SK-N-SH (cell line): ENCODE measurements at regions not wholly inside any gene's neighbourhood (a gene's known extent, or its start where the extent isn't known, plus 50 kb on each side); places are given as distances from the start of the nearest gene placed in this dataset.

Source experiments
- CTCF ChIA-PET: fragments of 300-600, 350-600 bp; formaldehyde crosslinking; extraction: SDS; loops from one replicate; lab custom pipeline; 2021; lab: Yijun Ruan, JAX
- POLR2A ChIA-PET: fragments of 350-600 bp; sonication (Branson Sonifier 250); formaldehyde crosslinking; extraction: SDS; loops from one replicate; lab custom pipeline; 2020; ENCODE audit warnings: antibody characterized with exemption, inconsistent platforms; lab: Yijun Ruan, JAX
- DNase-seq: peaks from one replicate; pipeline ENCODE4 v3.0.0; 2012
- H2AFZ ChIP-seq: fragments of 200-600 bp; sonication (generic); 2 replicates; pipeline ENCODE4 v1.8.1; 2016; ENCODE audit warnings: antibody characterized with exemption, mild to moderate bottlenecking, low read depth
- H3F3A ChIP-seq: fragments of 200-600 bp; sonication (generic); replicated peaks from 2 replicates; pipeline ENCODE3; 2016; ENCODE audit warnings: antibody characterized with exemption, mild to moderate bottlenecking; ENCODE audit not compliant: insufficient read depth
- H3K27ac ChIP-seq, 2 experiments: fragments of 200-500 bp in 1 of 2; fragments of 200-600 bp in 1 of 2; sonication (Bioruptor generic) in 1 of 2; sonication (generic), shearing (Covaris generic) in 1 of 2; 2 replicates each; pipeline versions ENCODE4 v1.5.1 to v1.6.1; 2014 to 2016; ENCODE audit warnings: low read depth in 2 of 2, inconsistent platforms in 1 of 2, low read length in 1 of 2, mild to moderate bottlenecking in 1 of 2, mixed read lengths in 1 of 2
- H3K27me3 ChIP-seq: fragments of 200-600 bp; sonication (generic), shearing (Covaris generic); 2 replicates; pipeline ENCODE4 v1.6.1; 2016; ENCODE audit warnings: mixed run types; ENCODE audit not compliant: insufficient read depth
- H3K36me3 ChIP-seq, 2 experiments: fragments of 200-500 bp in 1 of 2; fragments of 200-600 bp in 1 of 2; sonication (Bioruptor generic) in 1 of 2; sonication (generic) in 1 of 2; replicated peaks in 1 of 2; 2 replicates each; pipeline versions ENCODE3 to v1.5.1; 2014 to 2016; ENCODE audit warnings: low read length in 1 of 2, mild to moderate bottlenecking in 1 of 2; ENCODE audit not compliant: insufficient read depth in 2 of 2, control insufficient read depth in 1 of 2
- H3K4me1 ChIP-seq, 2 experiments: fragments of 200-500 bp in 1 of 2; fragments of 200-600 bp in 1 of 2; sonication (Bioruptor generic) in 1 of 2; sonication (generic), shearing (Covaris generic) in 1 of 2; 2 replicates each; pipeline versions ENCODE4 v1.5.1 to v1.6.1; 2014 to 2016; ENCODE audit warnings: low read depth in 1 of 2, low read length in 1 of 2, mixed run types in 1 of 2; ENCODE audit not compliant: insufficient read depth in 2 of 2, control insufficient read depth in 1 of 2
- H3K4me2 ChIP-seq: fragments of 200-600 bp; sonication (generic), shearing (Covaris generic); 2 replicates; pipeline ENCODE4 v1.6.1; 2017; ENCODE audit warnings: mixed run types
- H3K4me3 ChIP-seq, 2 experiments: fragments of 200-500 bp in 1 of 2; fragments of 200-600 bp in 1 of 2; sonication (Bioruptor generic) in 1 of 2; sonication (generic), shearing (Covaris generic) in 1 of 2; 2 replicates each; pipeline versions ENCODE4 v1.5.1 to v1.8.1; 2014 to 2016; ENCODE audit warnings: low read depth in 2 of 2, inconsistent platforms in 1 of 2, low read length in 1 of 2, mild to moderate bottlenecking in 1 of 2, mixed read lengths in 1 of 2, moderate library complexity in 1 of 2
- H3K79me2 ChIP-seq: fragments of 200-600 bp; sonication (generic); 2 replicates; pipeline ENCODE4 v1.8.1; 2017; ENCODE audit warnings: mild to moderate bottlenecking; ENCODE audit not compliant: insufficient read depth
- H3K9ac ChIP-seq: fragments of 200-600 bp; sonication (generic); 2 replicates; pipeline ENCODE4 v1.6.1; 2017; ENCODE audit warnings: mixed run types
- H3K9me2 ChIP-seq: fragments of 200-600 bp; sonication (generic); 2 replicates; pipeline ENCODE4 v1.6.1; 2017; ENCODE audit warnings: mixed run types
- H3K9me3 ChIP-seq: fragments of 200-600 bp; sonication (generic); 2 replicates; pipeline ENCODE4 v1.6.1; 2017; ENCODE audit warnings: mixed run types, mild to moderate bottlenecking, moderate library complexity
- H4K20me1 ChIP-seq: fragments of 200-600 bp; sonication (generic); 2 replicates; pipeline ENCODE4 v1.6.1; 2017; ENCODE audit warnings: mild to moderate bottlenecking, mixed run types; ENCODE audit not compliant: insufficient read depth
- EP300 ChIP-seq, 2 experiments: IDR thresholded peaks; 2 replicates each; pipeline versions ENCODE4 v1.4.0 to v1.6.1; 2012; ENCODE audit warnings: borderline replicate concordance in 1 of 2, low read depth in 1 of 2, low read length in 1 of 2
- FOSL2 ChIP-seq: IDR thresholded peaks from 2 replicates; pipeline ENCODE4 v1.4.0; 2012; ENCODE audit warnings: low read depth, mild to moderate bottlenecking, moderate library complexity, borderline replicate concordance
- FOXJ3 ChIP-seq: sonication (generic); formaldehyde crosslinking; IDR thresholded peaks from 2 replicates; pipeline ENCODE4 v1.5.1; 2020; ENCODE audit warnings: mild to moderate bottlenecking, missing genetic modification reagents
- FOXM1 ChIP-seq: IDR thresholded peaks from 2 replicates; pipeline ENCODE4 v1.4.0; 2012; ENCODE audit warnings: low read depth, mild to moderate bottlenecking
- GABPA ChIP-seq: IDR thresholded peaks from 2 replicates; pipeline ENCODE4 v1.4.0; 2012; ENCODE audit warnings: low read depth, mild to moderate bottlenecking
- JUND ChIP-seq: IDR thresholded peaks from 2 replicates; pipeline ENCODE4 v1.4.0; 2012
- MAX ChIP-seq: IDR thresholded peaks from 2 replicates; pipeline ENCODE4 v1.4.0; 2012; ENCODE audit warnings: low read depth
- MXI1 ChIP-seq: IDR thresholded peaks from 2 replicates; pipeline ENCODE4 v1.6.1; 2012; ENCODE audit warnings: mild to moderate bottlenecking, low read depth, low read length, improper control_type of control experiment
- RCOR1 ChIP-seq: fragments of 150-350 bp; IDR thresholded peaks from 2 replicates; pipeline ENCODE4 v1.6.1; 2017; ENCODE audit warnings: antibody characterized with exemption, low read length
- RFX5 ChIP-seq: IDR thresholded peaks from 2 replicates; pipeline ENCODE4 v1.6.1; 2012; ENCODE audit warnings: mild to moderate bottlenecking, improper control_type of control experiment, low read length
- SMC3 ChIP-seq: IDR thresholded peaks from 2 replicates; pipeline ENCODE4 v1.6.1; 2012; ENCODE audit warnings: low read depth, low read length, improper control_type of control experiment
- TAF1 ChIP-seq: IDR thresholded peaks from 2 replicates; pipeline ENCODE4 v1.6.1; 2012; ENCODE audit warnings: low read depth, mild to moderate bottlenecking, low read length, moderate library complexity, borderline replicate concordance
- TEAD4 ChIP-seq: IDR thresholded peaks from 2 replicates; pipeline ENCODE4 v1.4.0; 2012; ENCODE audit warnings: mild to moderate bottlenecking, borderline replicate concordance; ENCODE audit not compliant: insufficient read depth
- YY1 ChIP-seq: IDR thresholded peaks from 2 replicates; pipeline ENCODE4 v1.4.0; 2012; ENCODE audit warnings: low read depth, mild to moderate bottlenecking
- WGBS: methylation state at CpG from one replicate; pipeline ENCODE4 v1.1.6; 2017; ENCODE audit warnings: low lambda C conversion rate; 5-methylcytosine and 5-hydroxymethylcytosine counted together
- TF ChIP-seq, protein P1 (sequence below): IDR thresholded peaks from 2 replicates; pipeline ENCODE4 v1.4.0; 2012; ENCODE audit warnings: low read depth, borderline replicate concordance
- TF ChIP-seq, protein P2 (sequence below): fragments of 150-350 bp; IDR thresholded peaks from 2 replicates; pipeline ENCODE4 v1.6.1; 2017; ENCODE audit warnings: antibody characterized with exemption, low read length, low read depth, borderline replicate concordance
- TF ChIP-seq, protein P3 (sequence below): fragments of 200-600 bp; sonication (generic); IDR thresholded peaks from 2 replicates; pipeline ENCODE4 v1.6.1; 2017; ENCODE audit warnings: antibody characterized with exemption, mild to moderate bottlenecking, moderate library complexity

- H2AFZ ChIP-seq, result no peak overlapping the region
- no peaks in the 10 kb centered on the region for H3K27me3 ChIP-seq
- H3K36me3 ChIP-seq, result no peaks in the 10 kb centered on the region
- H3K4me2 ChIP-seq, result no peak overlapping the region
- H3K27ac ChIP-seq, result no peak overlapping the region
- no peaks in the 10 kb centered on the region for H4K20me1 ChIP-seq
- H3K79me2 ChIP-seq, result no peaks in the 10 kb centered on the region
- TF ChIP-seq YY1, result no peak
- no peak for TF ChIP-seq MXI1
- TF ChIP-seq FOSL2, result no peak
- TF ChIP-seq, protein P1, sequence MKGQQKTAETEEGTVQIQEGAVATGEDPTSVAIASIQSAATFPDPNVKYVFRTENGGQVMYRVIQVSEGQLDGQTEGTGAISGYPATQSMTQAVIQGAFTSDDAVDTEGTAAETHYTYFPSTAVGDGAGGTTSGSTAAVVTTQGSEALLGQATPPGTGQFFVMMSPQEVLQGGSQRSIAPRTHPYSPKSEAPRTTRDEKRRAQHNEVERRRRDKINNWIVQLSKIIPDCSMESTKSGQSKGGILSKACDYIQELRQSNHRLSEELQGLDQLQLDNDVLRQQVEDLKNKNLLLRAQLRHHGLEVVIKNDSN, result no peak
- TF ChIP-seq EP300 (IDR thresholded peaks at IDR 0.05; ENCODE audit: borderline replicate concordance in 1 of 2, low read depth in 1 of 2, low read length in 1 of 2), result no peak
- TF ChIP-seq, protein P2, sequence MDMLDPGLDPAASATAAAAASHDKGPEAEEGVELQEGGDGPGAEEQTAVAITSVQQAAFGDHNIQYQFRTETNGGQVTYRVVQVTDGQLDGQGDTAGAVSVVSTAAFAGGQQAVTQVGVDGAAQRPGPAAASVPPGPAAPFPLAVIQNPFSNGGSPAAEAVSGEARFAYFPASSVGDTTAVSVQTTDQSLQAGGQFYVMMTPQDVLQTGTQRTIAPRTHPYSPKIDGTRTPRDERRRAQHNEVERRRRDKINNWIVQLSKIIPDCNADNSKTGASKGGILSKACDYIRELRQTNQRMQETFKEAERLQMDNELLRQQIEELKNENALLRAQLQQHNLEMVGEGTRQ, result no peak
- TF ChIP-seq GABPA, result no peak
- TF ChIP-seq SMC3, result no peak
- no peak for TF ChIP-seq RCOR1
- TF ChIP-seq JUND, result no peak
- no peak for TF ChIP-seq FOXM1
- no peak for TF ChIP-seq FOXJ3 (CRISPR knock-in tag)
- TF ChIP-seq, protein P3, sequence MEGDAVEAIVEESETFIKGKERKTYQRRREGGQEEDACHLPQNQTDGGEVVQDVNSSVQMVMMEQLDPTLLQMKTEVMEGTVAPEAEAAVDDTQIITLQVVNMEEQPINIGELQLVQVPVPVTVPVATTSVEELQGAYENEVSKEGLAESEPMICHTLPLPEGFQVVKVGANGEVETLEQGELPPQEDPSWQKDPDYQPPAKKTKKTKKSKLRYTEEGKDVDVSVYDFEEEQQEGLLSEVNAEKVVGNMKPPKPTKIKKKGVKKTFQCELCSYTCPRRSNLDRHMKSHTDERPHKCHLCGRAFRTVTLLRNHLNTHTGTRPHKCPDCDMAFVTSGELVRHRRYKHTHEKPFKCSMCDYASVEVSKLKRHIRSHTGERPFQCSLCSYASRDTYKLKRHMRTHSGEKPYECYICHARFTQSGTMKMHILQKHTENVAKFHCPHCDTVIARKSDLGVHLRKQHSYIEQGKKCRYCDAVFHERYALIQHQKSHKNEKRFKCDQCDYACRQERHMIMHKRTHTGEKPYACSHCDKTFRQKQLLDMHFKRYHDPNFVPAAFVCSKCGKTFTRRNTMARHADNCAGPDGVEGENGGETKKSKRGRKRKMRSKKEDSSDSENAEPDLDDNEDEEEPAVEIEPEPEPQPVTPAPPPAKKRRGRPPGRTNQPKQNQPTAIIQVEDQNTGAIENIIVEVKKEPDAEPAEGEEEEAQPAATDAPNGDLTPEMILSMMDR, result no peak
- no peak for TF ChIP-seq TAF1
- TF ChIP-seq MAX, result no peak
- TF ChIP-seq RFX5, result no peak
- no peak for TF ChIP-seq TEAD4
- CTCF ChIA-PET, result interaction anchor here (0.6 to 1.0 kb wide), 2 partner anchors 162 to 459 kb away, joined by 3 to 5 read pairs; no protein-coding TSS in a partner anchor
- no peak overlapping the region for H3K9ac ChIP-seq
- no peak overlapping the region for H3K4me3 ChIP-seq
- no peak for DNase-seq
- H3K9me3 ChIP-seq, result no peaks in the 10 kb centered on the region
- POLR2A ChIA-PET, result interaction anchor here (0.8 kb wide), 1 partner anchor 29 kb away, joined by 3 read pairs; no protein-coding TSS in a partner anchor
- no peaks in the 10 kb centered on the region for H3K9me2 ChIP-seq
- 68% methylated on average over 8 of the region's 8 CpGs for WGBS
- no peaks in the 10 kb centered on the region for H3F3A ChIP-seq
- H3K4me1 ChIP-seq, result peaks cover 18 to 47% of the 10 kb centered on the region in 2 experiments; a peak in 3 of 4 replicates
Measured at GRCh38 chr5:142386137-142387023, 61.6 kb upstream of the SPRY4 start.
